Osteoblast (primary cell): ENCODE measurements at regions not wholly inside any gene's neighbourhood (a gene's known extent, or its start where the extent isn't known, plus 50 kb on each side); places are given as distances from the start of the nearest gene placed in this dataset.

ENCODE experiments used
- DNase-seq: peaks from one replicate; pipeline ENCODE4 v3.0.0; 2011; ENCODE audit warnings: low spot score, mixed read lengths; ENCODE audit not compliant: insufficient read length; ENCODE audit errors: missing footprints
- H2AFZ ChIP-seq: 2 replicates; pipeline ENCODE4 v1.6.0; 2011; ENCODE audit warnings: mild to moderate bottlenecking, low read length
- H3K27ac ChIP-seq: 2 replicates; pipeline ENCODE4 v1.5.1; 2011; ENCODE audit warnings: mild to moderate bottlenecking, low read depth, low read length, moderate library complexity
- H3K27me3 ChIP-seq: 2 replicates; pipeline ENCODE4 v1.6.0; 2012; ENCODE audit warnings: mild to moderate bottlenecking, control low read depth, inconsistent platforms, low read length, moderate library complexity; ENCODE audit not compliant: insufficient read depth
- H3K36me3 ChIP-seq: 2 replicates; pipeline ENCODE4 v1.5.1; 2011; ENCODE audit warnings: mild to moderate bottlenecking, low read length, control low read depth, moderate library complexity; ENCODE audit not compliant: insufficient read depth
- H3K4me1 ChIP-seq: 2 replicates; pipeline ENCODE4 v1.5.1; 2011; ENCODE audit warnings: mild to moderate bottlenecking, low read length, control low read depth, moderate library complexity; ENCODE audit not compliant: insufficient read depth
- H3K4me2 ChIP-seq: 2 replicates; pipeline ENCODE4 v1.6.0; 2011; ENCODE audit warnings: mild to moderate bottlenecking, low read length; ENCODE audit not compliant: insufficient read depth
- H3K4me3 ChIP-seq: fragments of 200-600 bp; sonication (generic); 3 replicates; pipeline ENCODE4 v1.5.1; 2012; ENCODE audit warnings: mild to moderate bottlenecking, low read length, inconsistent platforms; ENCODE audit not compliant: insufficient read depth
- H3K79me2 ChIP-seq: 2 replicates; pipeline ENCODE4 v1.6.0; 2012; ENCODE audit warnings: mild to moderate bottlenecking, low read length, control low read depth, inconsistent platforms; ENCODE audit not compliant: insufficient read depth
- H3K9me3 ChIP-seq: 2 replicates; pipeline ENCODE4 v1.5.1; 2011; ENCODE audit warnings: low read depth, low read length, control low read depth
- H4K20me1 ChIP-seq: 2 replicates; pipeline ENCODE4 v1.6.0; 2012; ENCODE audit warnings: mild to moderate bottlenecking, low read length, control low read depth; ENCODE audit not compliant: insufficient read depth
- TF ChIP-seq, protein P1 (sequence below): IDR thresholded peaks from 2 replicates; pipeline ENCODE4 v1.5.1; 2011; ENCODE audit warnings: mild to moderate bottlenecking, low read depth, low read length, moderate library complexity; ENCODE audit errors: extremely low read depth

DNA sequence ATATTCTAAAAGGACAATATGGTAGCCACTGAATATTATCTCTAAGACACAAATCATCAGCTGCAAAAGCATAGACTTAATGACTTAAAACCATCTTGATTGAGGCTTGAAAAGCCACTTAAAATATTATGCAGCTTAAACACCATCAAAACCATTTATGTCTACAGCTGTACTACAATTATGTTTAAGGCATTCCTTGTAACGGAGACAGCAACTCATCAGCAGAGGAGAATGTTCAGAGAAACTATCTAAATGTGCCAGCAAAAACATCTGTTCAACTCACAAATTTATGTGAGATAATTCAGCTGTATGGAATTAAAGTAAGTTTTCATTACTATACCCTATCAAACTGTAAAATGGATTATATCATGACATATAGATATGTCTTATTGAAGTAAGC lies 147.9 kb upstream of the CTSO start:
- no peaks in the 10 kb centered on the region for H3K9me3 ChIP-seq
- no peaks in the 10 kb centered on the region for H3K27me3 ChIP-seq
- TF ChIP-seq, protein P1, sequence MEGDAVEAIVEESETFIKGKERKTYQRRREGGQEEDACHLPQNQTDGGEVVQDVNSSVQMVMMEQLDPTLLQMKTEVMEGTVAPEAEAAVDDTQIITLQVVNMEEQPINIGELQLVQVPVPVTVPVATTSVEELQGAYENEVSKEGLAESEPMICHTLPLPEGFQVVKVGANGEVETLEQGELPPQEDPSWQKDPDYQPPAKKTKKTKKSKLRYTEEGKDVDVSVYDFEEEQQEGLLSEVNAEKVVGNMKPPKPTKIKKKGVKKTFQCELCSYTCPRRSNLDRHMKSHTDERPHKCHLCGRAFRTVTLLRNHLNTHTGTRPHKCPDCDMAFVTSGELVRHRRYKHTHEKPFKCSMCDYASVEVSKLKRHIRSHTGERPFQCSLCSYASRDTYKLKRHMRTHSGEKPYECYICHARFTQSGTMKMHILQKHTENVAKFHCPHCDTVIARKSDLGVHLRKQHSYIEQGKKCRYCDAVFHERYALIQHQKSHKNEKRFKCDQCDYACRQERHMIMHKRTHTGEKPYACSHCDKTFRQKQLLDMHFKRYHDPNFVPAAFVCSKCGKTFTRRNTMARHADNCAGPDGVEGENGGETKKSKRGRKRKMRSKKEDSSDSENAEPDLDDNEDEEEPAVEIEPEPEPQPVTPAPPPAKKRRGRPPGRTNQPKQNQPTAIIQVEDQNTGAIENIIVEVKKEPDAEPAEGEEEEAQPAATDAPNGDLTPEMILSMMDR: no peak
- no peak overlapping the region for H2AFZ ChIP-seq
- no peak overlapping the region for H3K27ac ChIP-seq
- no peaks in the 10 kb centered on the region for H3K36me3 ChIP-seq
- H3K4me2 ChIP-seq: no peak overlapping the region
- no peak for DNase-seq
- no peak overlapping the region for H3K4me3 ChIP-seq
- H4K20me1 ChIP-seq: no peaks in the 10 kb centered on the region
- no peaks in the 10 kb centered on the region for H3K79me2 ChIP-seq
- peaks cover 6% of the 10 kb centered on the region for H3K4me1 ChIP-seq

DNA sequence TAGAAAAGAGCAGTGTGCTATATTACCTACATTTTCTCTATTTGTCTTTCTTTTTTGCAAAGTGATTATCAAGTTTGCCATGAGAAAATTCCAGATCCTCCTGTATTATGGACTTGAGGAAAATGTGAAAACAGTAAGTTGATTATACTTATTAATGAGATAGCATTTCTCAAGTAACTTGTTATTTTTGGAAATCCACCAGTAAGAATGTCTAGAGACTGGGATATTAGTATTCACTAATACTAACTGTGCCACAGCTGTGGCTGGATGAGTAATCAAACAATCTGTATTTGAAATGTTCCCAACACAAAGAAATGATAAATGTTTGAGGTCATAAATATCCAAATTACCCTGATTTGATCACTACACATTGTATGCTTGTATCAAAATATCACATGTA lies 147.0 kb upstream of the CTSO start:
- no peaks in the 10 kb centered on the region for H3K36me3 ChIP-seq
- no peak for DNase-seq
- no peaks in the 10 kb centered on the region for H3K27me3 ChIP-seq
- H4K20me1 ChIP-seq: no peaks in the 10 kb centered on the region
- H3K79me2 ChIP-seq: no peaks in the 10 kb centered on the region
- no peaks in the 10 kb centered on the region for H3K9me3 ChIP-seq
- TF ChIP-seq, protein P1: no peak
- H2AFZ ChIP-seq: no peak overlapping the region
- H3K4me2 ChIP-seq: no peak overlapping the region
- peaks cover 6% of the 10 kb centered on the region for H3K4me1 ChIP-seq
- H3K27ac ChIP-seq: no peak overlapping the region
- H3K4me3 ChIP-seq: no peak overlapping the region

DNA sequence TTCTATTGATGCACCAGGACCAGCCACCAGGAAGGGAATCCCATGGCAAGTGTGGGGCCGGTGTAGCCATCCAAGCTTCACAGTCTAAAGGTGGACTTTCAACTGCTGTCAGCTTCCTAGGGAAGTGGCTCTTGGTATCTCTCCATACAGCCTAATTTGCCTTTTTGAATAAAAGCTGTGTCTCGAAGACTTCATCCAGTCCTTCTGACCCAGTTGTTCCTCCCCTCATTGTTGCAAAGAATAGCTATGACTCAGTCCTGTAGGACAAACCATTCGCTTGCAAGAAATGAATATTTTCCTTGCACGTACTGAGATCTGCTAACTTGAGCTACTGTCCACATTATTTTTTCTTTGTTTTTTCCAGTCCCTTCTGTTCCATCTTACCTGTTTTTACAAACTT lies 145.1 kb upstream of the CTSO start:
- no peaks in the 10 kb centered on the region for H3K36me3 ChIP-seq
- no peaks in the 10 kb centered on the region for H4K20me1 ChIP-seq
- H2AFZ ChIP-seq: no peak overlapping the region
- H3K27me3 ChIP-seq: no peaks in the 10 kb centered on the region
- no peak overlapping the region for H3K27ac ChIP-seq
- H3K9me3 ChIP-seq: no peaks in the 10 kb centered on the region
- H3K79me2 ChIP-seq: no peaks in the 10 kb centered on the region
- DNase-seq: peak; percentile 0
- H3K4me1 ChIP-seq: peaks cover 6% of the 10 kb centered on the region
- H3K4me3 ChIP-seq: no peak overlapping the region
- TF ChIP-seq, protein P1: no peak
- no peak overlapping the region for H3K4me2 ChIP-seq

DNA sequence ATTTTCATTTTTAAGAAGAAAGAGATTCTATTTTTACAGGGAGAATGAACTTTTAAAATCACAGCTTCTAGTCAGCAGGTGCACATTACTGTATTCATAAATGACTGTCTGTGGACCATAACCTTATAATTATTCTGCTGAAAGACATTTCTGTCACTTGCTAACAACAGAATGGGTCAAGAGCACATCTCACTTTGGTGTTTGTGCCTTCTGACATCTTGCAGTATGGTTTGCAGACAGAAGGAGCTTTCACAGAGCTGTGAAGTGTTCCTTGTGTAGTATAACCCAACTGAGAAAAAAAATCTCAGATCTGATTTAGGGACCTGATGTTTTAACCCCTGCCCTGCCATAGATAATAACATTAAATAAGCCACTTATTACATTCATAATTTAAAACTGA lies 131.4 kb upstream of the CTSO start:
- TF ChIP-seq, protein P1: no peak
- H3K27me3 ChIP-seq: no peaks in the 10 kb centered on the region
- H3K9me3 ChIP-seq: no peaks in the 10 kb centered on the region
- H3K79me2 ChIP-seq: no peaks in the 10 kb centered on the region
- no peak overlapping the region for H3K27ac ChIP-seq
- no peak overlapping the region for H3K4me3 ChIP-seq
- H4K20me1 ChIP-seq: no peaks in the 10 kb centered on the region
- no peak overlapping the region for H3K4me2 ChIP-seq
- DNase-seq: no peak
- H3K36me3 ChIP-seq: no peaks in the 10 kb centered on the region
- no peak overlapping the region for H2AFZ ChIP-seq
- no peaks in the 10 kb centered on the region for H3K4me1 ChIP-seq
